Activated CD4-positive, alpha-beta T cell treated with anti-CD3 and anti-CD28 coated beads for 36 hours (primary cell): ENCODE measurements at regions not wholly inside any gene's neighbourhood (a gene's known extent, or its start where the extent isn't known, plus 50 kb on each side); places are given as distances from the start of the nearest gene placed in this dataset.
A peak's percentile ranks its signal among the peaks of the same experiment; 100 is the strongest.

Source experiments
- ATAC-seq: fragments of 200-7000 bp; cut with Tn5 transposase; one replicate; pipeline ENCODE4 v1.10.0; 2021; ENCODE audit warnings: mild to moderate bottlenecking, moderate library complexity
- CTCF ChIA-PET: fragments of 350-600 bp; sonication (Branson Sonifier 250); formaldehyde crosslinking; loops from one replicate; lab custom pipeline; 2021; ENCODE audit warnings: antibody characterized with exemption; lab: Charles Lee
- POLR2A ChIA-PET: fragments of 350-600 bp; sonication (Branson Sonifier 250); formaldehyde crosslinking; loops from one replicate; lab custom pipeline; 2021; ENCODE audit warnings: antibody characterized with exemption, inconsistent platforms; lab: Charles Lee
- DNase-seq: peaks from one replicate; pipeline ENCODE4 v3.0.0-alpha.2; 2020
- H3K27ac Mint-ChIP-seq: one replicate; pipeline ENCODE4 v1.8.0; 2021; ENCODE audit warnings: mixed read lengths
- H3K27me3 Mint-ChIP-seq: one replicate; pipeline ENCODE4 v1.8.0; 2021; ENCODE audit warnings: mixed read lengths
- H3K36me3 Mint-ChIP-seq: one replicate; pipeline ENCODE4 v1.8.0; 2021; ENCODE audit warnings: low read depth, mixed read lengths
- H3K4me1 Mint-ChIP-seq: one replicate; pipeline ENCODE4 v1.8.0; 2021; ENCODE audit warnings: mixed read lengths
- H3K4me3 Mint-ChIP-seq: one replicate; pipeline ENCODE4 v1.8.0; 2021; ENCODE audit warnings: mild to moderate bottlenecking, moderate library complexity, mixed read lengths
- H3K9me3 Mint-ChIP-seq: one replicate; pipeline ENCODE4 v1.8.0; 2021; ENCODE audit warnings: low read depth, mixed read lengths
- intact Hi-C, 2 experiments: fragments of 100-400 bp; cut with DNase I in 1 of 2; cut with micrococcal nuclease in 1 of 2; formaldehyde crosslinking; loops; one replicate each; pipeline versions ENCODE4 v1.14.2 to v1.15.1; 2022 to 2024; cut with DNase I, micrococcal nuclease

DNA sequence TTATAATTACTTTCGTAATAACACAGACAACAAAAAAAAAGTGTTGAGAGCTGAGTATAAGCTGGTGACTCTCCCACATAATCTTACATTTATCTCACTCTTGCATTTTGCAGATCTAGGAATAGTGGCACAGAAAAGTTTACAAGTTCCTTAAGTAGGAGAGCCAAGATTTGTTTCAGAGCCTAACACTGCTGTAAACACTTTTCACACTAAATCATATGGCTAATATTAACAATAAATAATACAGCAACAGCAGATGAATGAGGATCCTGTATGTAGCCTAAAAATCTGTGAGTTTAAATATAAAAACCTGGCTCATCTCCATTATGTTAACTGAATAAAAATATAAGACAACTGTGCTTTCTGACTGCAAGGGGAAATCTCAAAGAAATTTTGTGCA, 846.5 kb upstream of the ADAMTS5 start:
- intact Hi-C loops: no loop called here
- H3K27me3 Mint-ChIP-seq: no peaks in the 10 kb centered on the region
- no peaks in the 10 kb centered on the region for H3K9me3 Mint-ChIP-seq
- ATAC-seq (no peak), DNase-seq (no peak)
- no peak overlapping the region for H3K4me3 Mint-ChIP-seq
- no peaks in the 10 kb centered on the region for H3K36me3 Mint-ChIP-seq
- CTCF ChIA-PET: no interaction called here
- POLR2A ChIA-PET: no interaction called here
- H3K4me1 Mint-ChIP-seq: no peaks in the 10 kb centered on the region
- H3K27ac Mint-ChIP-seq: no peak overlapping the region

DNA sequence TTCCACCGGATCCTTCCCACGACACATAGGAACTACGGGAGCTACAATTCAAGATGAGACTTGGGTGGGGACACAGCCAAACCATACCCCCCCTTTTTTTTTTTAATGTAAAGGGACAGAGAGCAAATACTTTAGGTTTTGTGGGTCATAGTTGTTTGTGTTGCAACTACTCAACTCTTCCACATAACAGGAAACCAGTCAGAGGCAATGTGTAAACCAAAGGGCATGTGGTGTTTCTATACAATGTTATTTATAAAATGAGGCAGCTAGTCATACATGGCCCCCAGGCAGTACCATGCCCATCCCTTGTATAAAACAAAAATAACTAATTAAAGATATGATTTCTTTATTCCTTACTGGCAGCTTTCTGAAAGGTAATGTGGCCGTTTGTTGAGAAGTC, 845.4 kb upstream of the ADAMTS5 start:
- Mint-ChIP-seq H3K4me3 (no peak overlapping the region), H3K27me3 (no peaks in the 10 kb centered on the region), H3K27ac (no peak overlapping the region), H3K36me3 (no peaks in the 10 kb centered on the region), H3K4me1 (no peaks in the 10 kb centered on the region), H3K9me3 (no peaks in the 10 kb centered on the region)
- intact Hi-C loops: no loop called here
- ATAC-seq: no peak
- ChIA-PET CTCF (interaction anchor here (0.7 to 1.3 kb wide), 2 partner anchors 9 to 16 kb away, joined by 3 read pairs; no protein-coding TSS in a partner anchor), POLR2A (no interaction called here)
- no peak for DNase-seq

DNA sequence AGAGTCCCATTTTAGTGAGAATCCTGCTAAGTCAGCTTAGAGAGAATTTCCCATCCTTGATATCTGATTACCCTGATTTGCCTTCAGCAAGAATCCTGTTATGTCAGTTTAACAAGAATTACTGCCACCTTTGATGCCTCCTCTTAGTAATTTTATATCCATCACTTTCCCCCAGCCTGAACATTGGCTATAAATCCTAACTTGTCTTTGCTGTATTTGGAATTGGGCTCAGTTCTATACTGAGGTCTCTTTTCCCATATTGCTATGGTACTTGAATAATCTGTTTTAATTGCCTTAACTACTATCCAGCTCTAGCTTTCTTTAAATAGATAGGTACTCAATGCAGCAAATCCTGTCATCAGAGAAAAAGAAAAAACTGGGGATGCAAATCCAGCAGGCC, 842.0 kb upstream of the ADAMTS5 start:
- Mint-ChIP-seq H3K4me3 (no peak overlapping the region), H3K4me1 (no peaks in the 10 kb centered on the region), H3K27ac (no peak overlapping the region), H3K9me3 (no peaks in the 10 kb centered on the region), H3K36me3 (no peaks in the 10 kb centered on the region), H3K27me3 (no peaks in the 10 kb centered on the region)
- CTCF ChIA-PET: no interaction called here
- intact Hi-C loops: no loop called here
- ATAC-seq (no peak), DNase-seq (no peak)
- POLR2A ChIA-PET: no interaction called here

DNA sequence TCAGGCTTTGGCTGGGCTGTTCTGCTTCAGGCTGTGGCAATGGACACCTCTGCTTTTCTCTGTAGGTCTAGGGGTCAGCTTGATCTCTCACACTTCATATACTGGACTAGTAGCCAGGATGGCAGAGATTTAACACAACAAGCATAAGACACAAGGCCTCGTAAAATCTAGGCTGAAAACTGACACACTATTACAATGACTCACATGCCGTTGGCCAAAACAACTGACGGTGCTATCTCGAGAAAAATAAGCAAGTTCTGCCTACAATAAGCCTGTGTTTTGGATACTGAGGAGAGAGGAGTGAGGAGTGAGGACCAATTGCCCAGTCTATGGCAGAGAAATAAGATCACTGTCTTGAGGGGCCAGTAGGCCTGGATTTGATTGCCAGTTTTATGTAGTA, 840.7 kb upstream of the ADAMTS5 start:
- Mint-ChIP-seq H3K9me3 (no peaks in the 10 kb centered on the region), H3K4me3 (no peak overlapping the region), H3K36me3 (no peaks in the 10 kb centered on the region), H3K4me1 (no peaks in the 10 kb centered on the region), H3K27ac (no peak overlapping the region), H3K27me3 (no peaks in the 10 kb centered on the region)
- no peak for ATAC-seq
- ChIA-PET POLR2A (no interaction called here), CTCF (no interaction called here)
- DNase-seq: no peak
- intact Hi-C loops: no loop called here

DNA sequence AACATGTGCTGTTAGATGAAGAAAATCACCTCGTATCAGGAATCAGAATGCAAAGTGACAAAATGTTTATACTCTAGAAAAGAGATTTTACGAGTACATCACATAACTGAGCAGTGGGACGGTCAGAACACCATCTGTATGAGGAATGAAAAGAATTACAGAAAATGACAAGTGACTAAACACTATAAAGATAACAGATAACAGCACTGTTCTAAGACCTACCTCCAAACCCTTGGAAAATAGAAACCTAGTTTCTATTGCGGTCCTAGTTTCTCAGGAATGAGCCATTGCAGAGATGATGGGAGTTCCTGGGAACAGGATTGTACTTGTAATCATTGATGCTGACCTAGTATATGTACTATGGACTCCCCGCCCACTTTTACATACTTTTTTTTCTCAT, 839.4 kb upstream of the ADAMTS5 start:
- intact Hi-C loops: no loop called here
- no peak for DNase-seq
- no peak overlapping the region for H3K4me3 Mint-ChIP-seq
- CTCF ChIA-PET: no interaction called here
- ATAC-seq: no peak
- H3K9me3 Mint-ChIP-seq: no peaks in the 10 kb centered on the region
- no peaks in the 10 kb centered on the region for H3K4me1 Mint-ChIP-seq
- no peak overlapping the region for H3K27ac Mint-ChIP-seq
- no peaks in the 10 kb centered on the region for H3K36me3 Mint-ChIP-seq
- no peaks in the 10 kb centered on the region for H3K27me3 Mint-ChIP-seq
- POLR2A ChIA-PET: no interaction called here

DNA sequence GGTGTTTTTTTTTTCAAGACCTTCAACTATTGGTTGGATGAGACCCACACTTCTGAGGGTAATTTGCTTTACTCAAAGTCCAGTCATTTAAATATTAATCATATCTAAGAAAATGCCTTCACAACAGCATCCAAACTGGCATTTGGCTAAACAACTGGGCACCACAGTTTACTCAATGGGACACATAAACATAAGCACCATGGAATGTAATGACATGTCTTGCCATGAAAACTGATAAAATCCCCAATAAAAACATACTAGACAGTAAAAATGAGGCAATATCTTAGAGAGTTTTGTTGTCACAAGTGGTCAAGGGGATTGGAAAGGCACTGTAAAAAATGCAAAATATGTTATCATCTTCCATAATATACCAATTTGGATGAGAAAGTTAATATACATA, 838.8 kb upstream of the ADAMTS5 start:
- H3K27me3 Mint-ChIP-seq: no peaks in the 10 kb centered on the region

DNA sequence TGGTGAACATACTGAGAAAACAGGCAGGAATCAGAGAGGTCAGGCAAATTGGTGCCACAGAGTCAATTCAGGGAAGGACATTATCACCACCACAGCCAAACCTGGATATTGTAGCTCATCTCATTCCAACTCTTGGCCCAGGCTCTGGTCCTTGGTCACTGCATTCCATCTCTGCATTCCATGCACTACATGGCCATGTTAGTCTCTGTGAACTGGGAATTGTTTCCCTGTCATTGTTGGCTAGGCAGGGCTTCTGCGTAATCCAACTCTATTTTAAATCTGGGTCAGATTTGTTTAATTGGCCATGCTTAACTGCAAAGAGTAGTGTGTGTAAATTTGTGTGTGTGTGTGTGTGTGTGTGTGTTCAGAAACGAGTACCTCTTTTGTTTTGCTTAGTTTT, 837.6 kb upstream of the ADAMTS5 start:
- no peaks in the 10 kb centered on the region for H3K4me1 Mint-ChIP-seq
- ATAC-seq (no peak), DNase-seq (no peak)
- H3K9me3 Mint-ChIP-seq: no peaks in the 10 kb centered on the region
- H3K27ac Mint-ChIP-seq: no peak overlapping the region
- intact Hi-C loops: loop anchor here in 1 of 2 experiments (5.0 kb wide), 1 partner anchor 957 kb away; the partner anchor contains the start of gene ADAMTS1
- POLR2A ChIA-PET: no interaction called here
- H3K36me3 Mint-ChIP-seq: no peaks in the 10 kb centered on the region
- no peaks in the 10 kb centered on the region for H3K27me3 Mint-ChIP-seq
- CTCF ChIA-PET: no interaction called here
- no peak overlapping the region for H3K4me3 Mint-ChIP-seq

More for the DNA sequence above, 838.8 kb upstream of the ADAMTS5 start:
- H3K4me1 Mint-ChIP-seq: no peaks in the 10 kb centered on the region
- POLR2A ChIA-PET: no interaction called here
- intact Hi-C loops: no loop called here
- H3K9me3 Mint-ChIP-seq: no peaks in the 10 kb centered on the region
- CTCF ChIA-PET: no interaction called here
- DNase-seq (no peak), ATAC-seq (no peak)
- H3K36me3 Mint-ChIP-seq: no peaks in the 10 kb centered on the region
- no peak overlapping the region for H3K27ac Mint-ChIP-seq
- no peak overlapping the region for H3K4me3 Mint-ChIP-seq

DNA sequence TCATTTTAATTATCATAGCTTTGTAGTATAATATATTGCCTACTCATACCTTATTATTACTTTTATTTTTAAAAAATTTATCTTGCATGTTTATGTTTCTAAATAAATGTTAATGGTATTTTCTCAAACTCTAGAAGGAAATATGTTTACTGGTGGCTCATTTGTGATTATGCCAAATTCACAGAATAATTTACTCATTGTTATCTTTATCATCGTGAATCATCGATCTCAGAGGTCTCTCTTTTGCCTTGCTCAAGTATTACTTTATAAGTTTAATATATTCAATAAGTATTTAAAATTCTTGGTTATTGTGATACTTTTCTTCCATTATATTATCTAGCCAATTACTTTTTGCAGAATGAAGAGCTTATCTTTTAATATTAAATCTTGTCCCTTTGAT, 836.7 kb upstream of the ADAMTS5 start:
- H3K27ac Mint-ChIP-seq: no peak overlapping the region
- DNase-seq (no peak), ATAC-seq (no peak)
- no peaks in the 10 kb centered on the region for H3K4me1 Mint-ChIP-seq
- no peaks in the 10 kb centered on the region for H3K9me3 Mint-ChIP-seq
- POLR2A ChIA-PET: no interaction called here
- CTCF ChIA-PET: interaction anchor here (0.5 to 1.7 kb wide), 5 partner anchors 9 to 1215 kb away, joined by 3 read pairs; no protein-coding TSS in a partner anchor
- no peaks in the 10 kb centered on the region for H3K27me3 Mint-ChIP-seq
- intact Hi-C loops: loop anchor here (1.0 to 5.0 kb wide), 2 partner anchors 953 to 956 kb away; partner anchors contain the start of gene ADAMTS1 (in 1 of the 2)
- no peak overlapping the region for H3K4me3 Mint-ChIP-seq
- H3K36me3 Mint-ChIP-seq: no peaks in the 10 kb centered on the region

DNA sequence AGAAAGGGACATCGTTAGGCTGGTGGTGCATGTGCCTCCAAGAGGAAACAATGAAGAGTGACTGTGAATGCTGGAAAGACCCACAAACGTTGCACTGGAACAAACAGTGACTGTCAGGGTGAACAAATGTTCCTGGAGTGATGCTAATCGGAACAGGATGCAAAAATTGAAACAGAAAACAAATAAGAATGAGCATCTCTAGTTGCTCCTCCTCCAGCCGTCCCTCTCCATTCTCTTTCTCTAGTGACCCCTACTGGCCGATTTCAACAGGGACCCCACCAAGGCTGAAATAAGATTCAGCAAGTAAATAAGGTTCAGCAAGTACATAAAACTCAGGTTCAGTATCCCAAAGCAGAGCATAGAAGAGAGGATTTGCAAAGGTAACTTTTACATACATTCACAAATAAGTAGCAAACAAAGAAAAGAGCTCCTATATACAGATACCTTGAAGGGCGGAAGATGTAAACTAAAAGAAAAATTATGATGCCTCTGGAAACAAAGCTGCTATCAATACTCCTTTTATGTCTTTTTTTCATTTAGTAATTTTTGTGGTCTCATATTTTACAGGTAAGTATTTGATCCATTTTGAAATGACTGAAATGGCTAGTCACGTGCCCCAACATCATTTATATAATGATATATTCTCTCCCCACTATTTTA, 836.1 kb upstream of the ADAMTS5 start:
- ChIA-PET CTCF (interaction anchor here (0.5 to 1.7 kb wide), 5 partner anchors 10 to 1215 kb away, joined by 3 read pairs; no protein-coding TSS in a partner anchor), POLR2A (no interaction called here)
- Mint-ChIP-seq H3K4me3 (no peak overlapping the region), H3K9me3 (no peaks in the 10 kb centered on the region), H3K4me1 (no peaks in the 10 kb centered on the region), H3K36me3 (no peaks in the 10 kb centered on the region), H3K27ac (no peak overlapping the region), H3K27me3 (no peaks in the 10 kb centered on the region)
- ATAC-seq (peak; percentile 53), DNase-seq (peak; percentile 41)
- intact Hi-C loops: loop anchor here (1.0 to 5.0 kb wide), 2 partner anchors 953 to 956 kb away; partner anchors contain the start of gene ADAMTS1 (in 1 of the 2)

DNA sequence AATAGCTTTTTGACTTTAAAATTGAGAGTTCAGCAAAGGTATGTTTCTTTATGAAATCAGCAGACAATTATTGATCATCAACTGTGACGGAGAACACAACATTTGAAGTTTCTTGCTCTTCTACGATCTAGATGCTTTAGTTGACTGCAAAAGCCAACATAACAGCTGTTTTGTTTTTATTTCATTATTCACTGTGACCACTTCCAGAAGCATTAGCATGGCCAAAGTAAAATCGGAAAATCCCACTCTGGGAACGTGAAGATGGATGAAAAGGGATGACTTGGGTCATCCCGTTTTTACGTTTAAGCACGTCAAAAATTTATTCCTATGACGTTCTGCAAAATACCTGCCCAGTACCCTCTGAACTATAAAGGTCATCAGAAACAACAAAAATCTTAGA, 833.0 kb upstream of the ADAMTS5 start:
- intact Hi-C loops: loop anchor here in 1 of 2 experiments (5.0 kb wide), 1 partner anchor 953 kb away; the partner anchor contains the start of gene ADAMTS1
- H3K27ac Mint-ChIP-seq: no peak overlapping the region
- H3K36me3 Mint-ChIP-seq: no peaks in the 10 kb centered on the region
- no peaks in the 10 kb centered on the region for H3K27me3 Mint-ChIP-seq
- CTCF ChIA-PET: interaction anchor here (0.6 kb wide), 2 partner anchors 38 to 395 kb away, joined by 3 read pairs; no protein-coding TSS in a partner anchor
- H3K4me1 Mint-ChIP-seq: no peaks in the 10 kb centered on the region
- DNase-seq (no peak), ATAC-seq (no peak)
- no peak overlapping the region for H3K4me3 Mint-ChIP-seq
- POLR2A ChIA-PET: no interaction called here
- H3K9me3 Mint-ChIP-seq: no peaks in the 10 kb centered on the region

DNA sequence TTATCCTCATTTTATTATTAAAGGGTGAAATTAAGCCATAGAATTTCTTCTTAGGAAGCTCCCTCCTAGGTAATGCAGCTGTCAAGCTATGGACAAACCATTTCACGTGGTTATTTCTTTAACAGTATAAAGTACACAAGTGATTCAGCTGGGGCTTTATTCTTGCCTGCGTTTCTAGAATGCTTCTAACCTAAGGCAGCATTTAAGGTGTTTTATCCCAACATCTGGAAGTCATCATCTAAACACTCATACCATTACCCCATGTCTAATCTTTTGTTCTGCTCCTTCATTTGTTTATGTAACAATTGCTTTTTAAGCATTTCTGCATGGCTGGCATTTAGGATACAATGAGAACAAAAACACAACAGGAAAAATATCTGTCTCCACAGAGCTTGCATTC, 829.2 kb upstream of the ADAMTS5 start:
- Mint-ChIP-seq H3K9me3 (no peaks in the 10 kb centered on the region), H3K36me3 (no peaks in the 10 kb centered on the region), H3K27ac (no peak overlapping the region), H3K4me3 (no peak overlapping the region), H3K27me3 (no peaks in the 10 kb centered on the region), H3K4me1 (no peaks in the 10 kb centered on the region)
- DNase-seq (no peak), ATAC-seq (no peak)
- CTCF ChIA-PET: interaction anchor here (0.6 to 1.0 kb wide), 2 partner anchors 16 to 59 kb away, joined by 3 read pairs; no protein-coding TSS in a partner anchor
- intact Hi-C loops: no loop called here
- POLR2A ChIA-PET: no interaction called here

DNA sequence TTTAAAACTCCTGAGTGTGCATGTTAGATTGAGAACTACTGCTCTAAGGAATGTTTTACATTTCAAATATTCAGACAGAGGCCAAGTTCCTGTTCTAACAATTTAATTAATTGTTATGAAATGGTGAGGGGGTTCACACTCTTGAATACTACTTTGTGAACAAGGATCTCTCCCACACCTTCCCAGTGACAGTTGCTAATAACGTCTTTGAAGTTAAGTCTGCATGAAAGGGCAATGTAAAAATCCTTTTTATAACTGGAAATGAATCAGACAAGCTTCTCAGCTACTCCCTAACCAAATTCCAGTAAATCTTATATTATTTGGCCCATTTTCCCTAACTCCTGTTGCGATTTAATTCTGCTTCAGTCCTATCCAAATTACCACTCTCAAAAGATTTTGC, 828.5 kb upstream of the ADAMTS5 start:
- ChIA-PET CTCF (interaction anchor here (0.6 kb wide), 1 partner anchor 59 kb away, joined by 3 read pairs; no protein-coding TSS in a partner anchor), POLR2A (no interaction called here)
- no peak overlapping the region for H3K4me3 Mint-ChIP-seq
- no peak overlapping the region for H3K27ac Mint-ChIP-seq
- ATAC-seq (no peak), DNase-seq (no peak)
- no peaks in the 10 kb centered on the region for H3K27me3 Mint-ChIP-seq
- H3K4me1 Mint-ChIP-seq: no peaks in the 10 kb centered on the region
- no peaks in the 10 kb centered on the region for H3K9me3 Mint-ChIP-seq
- intact Hi-C loops: no loop called here
- no peaks in the 10 kb centered on the region for H3K36me3 Mint-ChIP-seq
